RWPE1 (cell line): ENCODE measurements at regions not wholly inside any gene's neighbourhood (a gene's known extent, or its start where the extent isn't known, plus 50 kb on each side); places are given as distances from the start of the nearest gene placed in this dataset.

Source experiments
- CTCF ChIA-PET: fragments of 350-600 bp; sonication (Branson Sonifier 250); formaldehyde crosslinking; extraction: SDS; loops from one replicate; lab custom pipeline; 2021; lab: Yijun Ruan, JAX
- POLR2A ChIA-PET: fragments of 400-600 bp; formaldehyde crosslinking; extraction: SDS; loops from one replicate; lab custom pipeline; 2020; ENCODE audit warnings: antibody characterized with exemption; ENCODE audit not compliant: low non-redundant PET; lab: Yijun Ruan, JAX
- DNase-seq: peaks from one replicate; pipeline ENCODE4 v3.0.0; 2012; ENCODE audit warnings: low spot score
- H3K27ac ChIP-seq: fragments of 450-650 bp; 2 replicates; pipeline ENCODE4 v1.5.1; 2017
- CTCF ChIP-seq: fragments of 450-650 bp; conservative IDR thresholded peaks from 2 replicates; pipeline ENCODE4 v1.5.1; 2017; ENCODE audit warnings: low read depth, mild to moderate bottlenecking

- no peak for TF ChIP-seq CTCF
- ChIA-PET CTCF (interaction anchor here (0.5 to 1.3 kb wide), 3 partner anchors 8 to 37 kb away, joined by 3 read pairs; no protein-coding TSS in a partner anchor), POLR2A (no interaction called here)
- DNase-seq: no peak
- H3K27ac ChIP-seq: peak overlapping the region; percentile 41
Measured at GRCh38 chr1:201655910-201656309, 117.0 kb downstream of the NAV1 start.

GRCh38 chr1:201656311-201657032 lies 117.5 kb downstream of the NAV1 start:
- H3K27ac ChIP-seq: peak overlapping the region; percentile 41
- TF ChIP-seq CTCF: no peak
- ChIA-PET CTCF (interaction anchor here (0.5 to 1.3 kb wide), 3 partner anchors 9 to 36 kb away, joined by 3 read pairs; no protein-coding TSS in a partner anchor), POLR2A (no interaction called here)
- DNase-seq: no peak

DNA sequence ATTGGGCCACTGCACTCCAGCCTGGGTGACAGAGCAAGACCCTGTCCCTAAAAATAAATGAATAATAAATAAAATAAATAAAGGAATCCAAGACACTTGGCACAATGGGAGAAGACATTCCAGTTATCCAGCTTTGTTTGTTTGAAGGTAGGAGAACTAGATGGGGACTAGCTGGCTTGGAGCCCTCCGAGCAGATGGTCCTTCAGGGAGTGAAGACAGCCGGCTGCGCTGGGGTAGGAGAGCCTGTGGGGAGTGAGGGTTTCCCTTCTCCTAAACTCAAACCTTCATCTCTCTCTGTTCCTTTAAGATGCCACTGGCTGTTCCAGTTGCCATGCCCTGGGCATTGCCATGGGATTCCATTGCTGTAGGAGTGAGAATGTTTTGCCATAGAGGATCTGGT lies 120.6 kb downstream of the NAV1 start:
- CTCF ChIA-PET: interaction anchor here (1.1 to 1.8 kb wide), 2 partner anchors 10 to 19 kb away, joined by 4 read pairs; no protein-coding TSS in a partner anchor

GRCh38 chr1:201660931-201661822 lies 122.2 kb downstream of the NAV1 start:
- no peak for TF ChIP-seq CTCF
- CTCF ChIA-PET: interaction anchor here (1.2 to 1.8 kb wide), 2 partner anchors 11 to 17 kb away, joined by 4 read pairs; no protein-coding TSS in a partner anchor
- DNase-seq: no peak
- H3K27ac ChIP-seq: no peak overlapping the region
- POLR2A ChIA-PET: no interaction called here

More for the DNA sequence above, 120.6 kb downstream of the NAV1 start:
- H3K27ac ChIP-seq: peak overlapping the region; percentile 16; the same call in 1 of the 2 replicates
- POLR2A ChIA-PET: no interaction called here
- DNase-seq: no peak
- no peak for TF ChIP-seq CTCF

GRCh38 chr1:201661823-201662359 lies 123.0 kb downstream of the NAV1 start:
- peak overlapping the region; percentile 11; the same call in 1 of the 2 replicates for H3K27ac ChIP-seq
- ChIA-PET POLR2A (no interaction called here), CTCF (interaction anchor here (1.2 kb wide), 1 partner anchor 12 kb away, joined by 4 read pairs; no protein-coding TSS in a partner anchor)
- TF ChIP-seq CTCF: no peak
- DNase-seq: no peak

DNA sequence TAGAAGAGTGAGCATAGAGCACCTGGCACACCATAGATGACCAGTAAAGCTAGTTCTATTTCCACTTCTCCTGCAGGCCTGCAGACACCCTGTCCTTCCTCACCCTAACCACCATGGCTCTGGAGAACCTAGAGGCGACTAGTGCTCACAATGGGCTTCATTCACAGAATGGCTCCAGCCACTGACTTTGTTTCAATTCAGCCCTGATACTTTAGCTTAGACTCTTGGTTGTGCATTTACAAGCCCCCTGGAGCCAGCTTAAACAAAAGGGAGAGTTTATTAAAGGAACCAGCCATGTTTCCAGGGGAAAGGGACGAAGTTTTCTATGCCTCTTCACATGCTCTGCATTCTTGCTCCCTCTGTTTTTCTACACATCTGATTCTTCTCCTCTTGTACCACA lies 123.7 kb downstream of the NAV1 start:
- POLR2A ChIA-PET: no interaction called here
- CTCF ChIA-PET: interaction anchor here (1.2 kb wide), 1 partner anchor 12 kb away, joined by 4 read pairs; no protein-coding TSS in a partner anchor
- TF ChIP-seq CTCF: no peak

More for the DNA sequence above, 123.7 kb downstream of the NAV1 start:
- no peak for DNase-seq
- H3K27ac ChIP-seq: peak overlapping the region; percentile 11; the same call in 1 of the 2 replicates
